NT2/D1 (cell line): ENCODE measurements at regions not wholly inside any gene's neighbourhood (a gene's known extent, or its start where the extent isn't known, plus 50 kb on each side); places are given as distances from the start of the nearest gene placed in this dataset.

ENCODE experiments used
- YY1 ChIP-seq: IDR thresholded peaks from 2 replicates; pipeline ENCODE4 v1.6.1; 2011; ENCODE audit not compliant: insufficient read length, insufficient read depth
- ZNF274 ChIP-seq: IDR thresholded peaks from 2 replicates; pipeline ENCODE4 v1.6.1; 2011; ENCODE audit warnings: mild to moderate bottlenecking, low read depth, low read length

- TF ChIP-seq YY1 (no peak), ZNF274 (no peak)
Measured at GRCh38 chr1:34656731-34657130, 98.1 kb upstream of the GJB5 start.
